ENCODE measurements at regions not wholly inside any gene's neighbourhood (a gene's known extent, or its start where the extent isn't known, plus 50 kb on each side); places are given as distances from the start of the nearest gene placed in this dataset.

- TF ChIP-seq CTCF (IDR thresholded peaks at IDR 0.05; ENCODE audit: extremely low read depth in 1 of 2, insufficient read depth in 1 of 2, low read depth in 1 of 2, low read length in 2 of 2) (no peak), POLR2A (IDR thresholded peaks at IDR 0.05; ENCODE audit: low read depth, low read length) (no peak), EZH2 (IDR thresholded peaks at IDR 0.05; ENCODE audit: borderline replicate concordance, low read depth, low read length, severe bottlenecking) (no peak), POLR2AphosphoS5 (IDR thresholded peaks at IDR 0.05; ENCODE audit: insufficient read depth, low read depth, low read length) (no peak), GATA2 (IDR thresholded peaks at IDR 0.05; ENCODE audit: insufficient read depth, insufficient read length, low read depth, low read length) (no peak), MYC (IDR thresholded peaks at IDR 0.05; ENCODE audit: low read depth, low read length) (no peak), MAX (IDR thresholded peaks at IDR 0.05; ENCODE audit: insufficient read depth, insufficient read length) (no peak)
Observed at GRCh38 chr11:81907996-81908395, 825.7 kb downstream of the FAM181B start.
